Urothelium cell line (cell line): ENCODE measurements at regions not wholly inside any gene's neighbourhood (a gene's known extent, or its start where the extent isn't known, plus 50 kb on each side); places are given as distances from the start of the nearest gene placed in this dataset.
A peak's percentile ranks its signal among the peaks of the same experiment; 100 is the strongest.

ENCODE experiments used
- DNase-seq: peaks from one replicate; pipeline ENCODE4 v3.0.0; 2011; ENCODE audit warnings: low spot score, mixed read lengths
- FAIRE-seq: peaks from 2 replicates; lab custom pipeline; 2011; peaks lifted over from hg19 to GRCh38; lab: Jason Lieb, UNC

DNA sequence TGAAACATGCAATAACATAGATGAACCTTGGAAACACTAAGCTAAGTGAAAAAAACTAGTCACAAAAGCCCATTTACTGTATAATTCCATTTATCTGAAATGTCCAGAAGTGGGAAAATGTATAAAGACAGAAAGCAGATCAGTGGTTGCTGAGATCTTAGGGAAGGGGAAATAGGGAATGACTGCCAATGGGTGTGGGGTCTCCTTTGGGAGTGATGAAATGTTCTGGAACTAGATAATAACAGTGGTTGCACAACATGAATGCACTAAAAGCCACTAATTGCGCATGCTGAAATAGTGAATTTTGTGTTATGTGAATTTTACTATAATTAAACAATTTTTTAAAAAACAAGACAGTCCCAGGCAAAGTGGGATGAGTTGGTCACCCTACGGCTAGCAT, 472.8 kb downstream of the CCDC171 start:
- no peak for FAIRE-seq
- no peak for DNase-seq

GRCh38 chr9:16026886-16027285, 474.0 kb downstream of the CCDC171 start:
- DNase-seq = no peak
- FAIRE-seq = no peak

GRCh38 chr9:16028548-16028947, 475.7 kb downstream of the CCDC171 start:
- no peak for FAIRE-seq
- DNase-seq = no peak

GRCh38 chr9:16029046-16029615, 476.3 kb downstream of the CCDC171 start:
- FAIRE-seq (no peak), DNase-seq (no peak)

GRCh38 chr9:16029796-16030363, 477.0 kb downstream of the CCDC171 start:
- no peak for FAIRE-seq
- no peak for DNase-seq

DNA sequence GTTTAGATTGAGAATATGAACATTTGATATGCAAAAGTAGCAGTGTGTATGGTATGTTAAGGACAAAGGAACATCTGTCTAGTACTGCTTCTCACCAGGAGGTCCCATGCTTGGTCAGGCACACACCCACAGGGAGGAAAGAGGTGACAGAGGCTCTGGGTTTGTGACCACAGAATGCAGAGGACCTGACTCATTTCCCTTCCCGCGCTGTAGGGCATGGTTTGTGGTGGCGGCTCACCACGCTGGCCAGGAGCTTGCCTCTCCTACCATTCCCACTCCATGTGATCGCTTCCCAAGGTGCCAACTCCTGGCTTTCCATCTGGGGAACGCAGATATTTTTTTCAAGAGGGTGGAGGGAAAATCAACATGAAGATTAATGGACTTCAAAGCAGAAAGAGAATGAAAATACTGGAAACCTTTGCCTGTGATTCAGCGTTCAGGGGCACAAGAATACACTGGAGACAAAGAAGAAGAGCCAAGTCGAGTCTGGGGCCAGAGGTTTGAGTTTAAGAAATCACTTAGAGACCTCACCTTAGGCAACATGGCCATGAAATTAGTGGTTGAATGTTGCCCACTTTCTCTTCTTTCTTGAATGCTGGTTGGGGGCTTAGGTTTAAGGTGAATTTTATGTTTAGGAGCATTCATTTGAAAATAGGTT, 477.8 kb downstream of the CCDC171 start:
- peak; percentile 79 for DNase-seq

GRCh38 chr9:16031486-16031885, 478.6 kb downstream of the CCDC171 start:
- FAIRE-seq = no peak
- peak; percentile 18 for DNase-seq

More for the DNA sequence above, 477.8 kb downstream of the CCDC171 start:
- FAIRE-seq = no peak

GRCh38 chr9:16031971-16032370, 479.1 kb downstream of the CCDC171 start:
- no peak for FAIRE-seq
- DNase-seq = peak; percentile 23

DNA sequence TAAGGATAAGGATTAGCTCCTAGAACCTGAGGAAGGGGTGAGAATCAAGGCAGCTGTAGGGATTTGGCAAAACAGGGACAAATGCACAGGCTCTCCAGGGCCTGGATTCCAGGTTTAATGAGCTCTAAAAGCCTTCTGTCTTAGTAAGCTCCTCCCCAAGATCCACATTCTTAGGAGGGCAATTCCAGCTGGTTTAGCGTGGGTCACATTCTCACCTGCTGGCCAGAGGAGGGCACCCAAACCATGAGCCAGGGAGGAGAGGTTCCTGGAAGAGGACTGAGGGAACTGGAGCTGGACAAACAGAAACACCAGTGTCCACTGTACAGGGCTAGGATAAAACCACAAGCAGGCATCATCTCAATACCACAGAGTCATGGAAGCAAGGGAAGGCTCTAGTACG, 480.0 kb downstream of the CCDC171 start:
- FAIRE-seq = no peak
- peak; percentile 18 for DNase-seq

GRCh38 chr9:16033253-16033652, 480.4 kb downstream of the CCDC171 start:
- no peak for DNase-seq
- FAIRE-seq = no peak

DNA sequence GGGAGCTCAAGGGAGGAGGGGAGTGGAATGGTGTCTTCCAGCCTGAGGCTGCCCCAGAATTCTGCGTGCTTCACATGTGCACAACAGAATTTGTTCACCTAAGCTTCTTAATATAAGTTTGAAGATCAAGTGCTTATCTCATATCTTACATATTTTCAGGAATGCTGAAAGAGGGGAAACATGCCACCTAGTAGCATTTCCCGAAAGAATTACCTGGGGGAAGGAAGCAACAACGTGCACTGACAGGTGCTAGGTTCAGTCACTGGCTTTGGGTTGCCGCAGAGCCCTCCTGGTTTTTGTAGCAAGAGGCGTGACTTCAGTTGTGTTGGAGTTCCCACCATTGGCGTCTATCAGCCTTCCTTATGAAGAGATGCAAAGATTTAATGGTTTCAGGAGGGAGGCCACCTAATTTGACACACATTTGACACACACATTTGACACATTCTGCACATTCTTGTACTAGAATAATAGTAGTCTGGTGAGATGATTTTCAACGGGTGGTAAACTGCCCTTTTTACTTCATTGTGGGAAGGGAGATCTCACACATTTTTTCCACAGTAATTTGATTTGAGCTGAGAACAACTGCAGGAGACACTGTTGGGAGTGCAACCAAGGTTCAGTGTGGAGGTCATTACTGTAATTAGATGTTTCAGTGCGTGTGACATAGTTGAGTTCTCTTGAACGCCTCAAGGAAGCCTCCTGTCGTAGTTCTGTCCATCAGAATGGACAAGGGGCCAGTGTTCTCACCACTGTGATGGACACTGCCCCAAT, 481.3 kb downstream of the CCDC171 start:
- FAIRE-seq (no peak), DNase-seq (no peak)

- DNase-seq (no peak), FAIRE-seq (no peak)
Measured at GRCh38 chr9:16039218-16039987, 486.6 kb downstream of the CCDC171 start.

DNA sequence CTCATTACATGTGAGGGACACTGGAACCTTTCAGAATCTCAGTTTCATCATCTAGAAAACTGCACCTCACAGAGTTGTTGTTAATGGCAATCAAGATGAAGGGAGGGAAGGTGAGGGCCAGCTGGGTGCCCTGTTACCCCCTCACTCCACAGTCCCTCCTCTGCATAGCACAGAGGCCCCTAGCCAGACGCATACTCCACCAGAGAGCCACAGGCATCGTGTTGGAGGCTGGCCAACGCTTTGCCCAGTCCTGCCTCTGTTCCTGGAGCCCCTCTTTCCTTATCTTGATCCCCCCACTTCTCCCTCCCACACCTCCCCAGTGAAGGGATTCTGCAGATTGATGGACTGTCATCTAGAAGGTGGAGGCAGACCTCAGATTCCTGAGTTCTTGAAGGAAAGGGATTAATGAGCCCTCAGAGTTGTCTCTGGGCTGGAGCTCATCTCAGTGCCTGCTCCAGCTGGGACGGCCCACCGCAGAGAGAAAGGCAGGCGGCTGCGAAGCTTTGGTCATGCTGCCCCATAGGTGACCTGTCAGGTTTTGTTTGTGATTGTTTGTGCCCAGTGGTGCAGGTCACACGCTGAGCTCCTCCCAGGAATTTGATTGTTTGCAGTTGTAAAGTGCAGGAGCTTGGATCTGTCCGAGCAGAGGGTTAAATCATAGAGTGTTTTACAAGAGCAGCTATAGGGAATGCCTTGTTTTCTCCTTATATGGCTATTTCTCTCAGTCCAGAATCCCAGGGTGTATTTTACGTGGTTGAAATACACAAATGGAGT, 487.3 kb downstream of the CCDC171 start:
- FAIRE-seq (no peak), DNase-seq (no peak)

- FAIRE-seq (no peak), DNase-seq (no peak)
Measured at GRCh38 chr9:16043756-16044578, 491.1 kb downstream of the CCDC171 start.

DNA sequence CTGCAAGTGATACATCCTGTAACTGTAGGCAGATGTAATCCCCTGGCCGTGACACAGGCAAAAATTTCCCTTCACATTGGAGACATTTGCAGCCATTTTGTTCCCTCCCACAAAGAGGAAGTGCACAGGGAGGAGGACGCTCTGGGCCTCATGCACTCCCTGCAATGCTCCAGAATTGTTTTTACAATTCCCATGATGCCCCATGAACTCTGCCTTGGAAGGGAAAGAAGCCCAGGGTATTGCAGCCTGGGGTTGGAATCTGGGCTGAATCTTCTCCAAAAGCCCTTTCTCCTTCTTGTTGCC, 491.7 kb downstream of the CCDC171 start:
- FAIRE-seq (no peak), DNase-seq (no peak)

GRCh38 chr9:16045651-16046280, 492.9 kb downstream of the CCDC171 start:
- no peak for DNase-seq
- no peak for FAIRE-seq

GRCh38 chr9:16046713-16047112, 493.9 kb downstream of the CCDC171 start:
- no peak for FAIRE-seq

GRCh38 chr9:16048129-16048528, 495.3 kb downstream of the CCDC171 start:
- no peak for FAIRE-seq
- DNase-seq = no peak

More at GRCh38 chr9:16046713-16047112, 493.9 kb downstream of the CCDC171 start:
- DNase-seq = no peak

GRCh38 chr9:16052146-16052545, 499.3 kb downstream of the CCDC171 start:
- DNase-seq (no peak), FAIRE-seq (no peak)
